CD4-positive, alpha-beta T cell treated with Interleukin-1 beta for 1 hour (primary cell): ENCODE measurements at regions not wholly inside any gene's neighbourhood (a gene's known extent, or its start where the extent isn't known, plus 50 kb on each side); places are given as distances from the start of the nearest gene placed in this dataset.

Experiments used
- DNase-seq, 2 donors: peaks; one replicate each; pipeline ENCODE4 v3.0.0-alpha.2; 2020 to 2022

DNA sequence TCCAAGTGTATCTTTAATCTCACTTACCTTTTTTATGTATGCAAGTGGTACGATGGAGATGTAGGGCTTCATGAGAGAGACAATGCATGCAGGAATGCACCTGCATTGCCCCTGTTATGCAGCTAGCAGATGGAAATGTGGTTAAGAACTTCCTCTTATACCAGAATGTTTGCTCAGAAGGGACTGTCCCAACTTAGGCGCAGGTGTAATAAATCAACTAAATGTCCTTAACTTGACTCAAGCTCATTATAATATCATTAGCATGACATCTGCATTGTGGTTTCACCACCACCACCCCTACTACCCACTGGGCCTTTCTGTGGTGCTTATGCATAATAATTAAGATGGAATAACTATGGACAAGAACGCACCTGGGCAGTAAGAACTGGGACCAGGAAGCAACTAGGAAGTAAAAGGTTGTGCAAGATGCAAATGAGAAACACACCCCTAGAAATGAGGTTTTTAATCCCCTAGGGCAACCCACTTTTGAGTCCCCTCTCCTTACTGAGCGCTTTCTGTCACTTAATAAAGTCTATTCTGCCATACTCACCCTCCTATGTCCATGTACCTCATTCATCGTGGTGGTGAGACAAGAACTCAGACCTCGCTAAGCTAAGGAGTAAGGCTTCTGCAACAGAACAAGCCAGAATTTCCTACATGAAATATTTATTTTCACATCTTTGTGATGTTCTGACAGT, 1103.3 kb upstream of the B3GALT2 start:
- peak; percentile 70 to 73 for DNase-seq

DNA sequence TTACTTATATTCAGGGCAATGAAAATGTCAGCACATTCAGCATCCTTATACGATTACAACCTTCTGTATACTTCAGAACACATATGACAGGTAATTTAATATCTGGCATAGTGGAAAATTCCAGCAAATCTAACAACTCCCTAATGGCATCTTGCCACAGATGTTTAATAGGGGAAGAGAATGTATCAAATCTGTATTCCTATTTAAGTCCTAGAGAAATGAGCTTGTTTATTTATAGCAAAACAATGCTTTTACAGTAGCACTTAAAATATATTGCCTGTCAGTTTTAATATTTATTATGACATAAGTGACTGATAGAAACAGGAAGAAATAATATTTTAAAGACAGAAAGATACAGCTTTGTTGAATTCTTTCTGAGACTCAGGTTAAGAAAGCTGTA, 1101.8 kb upstream of the B3GALT2 start:
- DNase-seq, result no peak

DNA sequence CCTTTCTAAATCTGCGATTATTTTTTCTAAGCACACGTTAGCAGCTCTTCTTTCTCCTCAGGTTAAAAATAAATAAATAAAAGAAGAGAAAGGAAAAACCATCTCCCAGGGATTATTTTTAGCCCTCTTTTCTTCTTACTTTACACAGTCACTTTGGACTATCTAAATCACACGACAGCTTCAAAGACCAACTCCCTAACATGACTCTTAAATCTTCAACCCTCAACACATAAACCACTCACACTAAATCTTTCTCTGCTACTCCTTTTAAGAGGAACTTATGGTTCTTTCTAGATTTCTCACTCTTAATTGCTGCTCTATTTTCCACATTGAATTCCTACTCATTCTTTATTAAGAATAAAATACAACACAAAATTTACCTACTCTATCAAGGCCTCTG, 1095.0 kb upstream of the B3GALT2 start:
- no peak for DNase-seq

DNA sequence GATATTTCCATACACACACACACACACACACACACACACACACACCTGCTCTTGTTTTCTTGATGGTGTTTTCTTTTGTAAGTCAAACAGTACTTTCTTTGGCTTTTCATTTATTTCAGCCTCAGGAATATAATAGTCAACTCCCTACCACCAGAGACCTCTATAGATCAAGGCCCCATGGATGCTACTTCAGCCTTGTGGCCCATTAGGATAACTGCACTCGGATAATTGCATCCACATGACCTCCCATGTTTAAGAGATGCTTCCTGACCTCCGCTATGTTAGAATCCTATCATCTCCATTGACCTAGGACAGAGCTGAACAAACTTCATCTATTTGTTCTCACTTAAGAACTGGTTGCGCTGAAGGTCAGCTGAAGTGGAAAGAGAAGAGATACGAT, 1094.0 kb upstream of the B3GALT2 start:
- DNase-seq, result no peak

DNA sequence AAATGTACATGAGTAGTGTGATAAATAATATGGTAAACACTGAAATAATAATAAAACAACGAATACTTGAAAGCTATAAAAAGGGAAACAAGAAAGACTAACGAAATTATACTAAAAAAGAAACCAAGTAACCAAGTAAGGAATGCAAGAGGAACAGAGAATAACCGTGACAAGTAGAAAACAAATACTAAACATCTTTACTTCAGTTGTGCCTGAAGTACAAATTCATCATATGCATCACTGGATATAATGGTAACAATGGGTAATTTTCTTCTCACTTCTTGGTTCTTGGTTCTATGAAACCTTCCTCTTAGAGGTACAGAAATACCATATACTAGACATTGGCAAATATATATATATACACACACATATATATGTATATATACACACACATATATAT, 1093.6 kb upstream of the B3GALT2 start:
- no peak for DNase-seq

DNA sequence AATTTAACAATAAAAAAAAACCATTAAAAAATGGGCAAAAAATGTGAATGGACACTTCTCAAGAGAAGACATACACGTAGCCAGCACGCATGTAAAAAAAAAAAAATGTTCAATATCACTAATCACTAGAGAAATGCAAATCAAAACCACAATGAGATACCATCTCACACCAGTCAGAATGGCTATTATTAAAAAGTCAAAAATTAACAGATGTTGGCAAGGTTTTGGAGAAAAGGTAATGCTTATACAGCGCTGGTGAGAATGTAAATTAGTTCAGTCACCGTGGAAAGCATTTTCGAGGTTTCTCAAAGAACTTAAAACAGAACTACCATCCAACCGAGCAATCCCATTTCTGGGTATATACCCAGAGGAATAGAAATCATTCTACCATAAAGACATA, 1091.5 kb upstream of the B3GALT2 start:
- no peak for DNase-seq

DNA sequence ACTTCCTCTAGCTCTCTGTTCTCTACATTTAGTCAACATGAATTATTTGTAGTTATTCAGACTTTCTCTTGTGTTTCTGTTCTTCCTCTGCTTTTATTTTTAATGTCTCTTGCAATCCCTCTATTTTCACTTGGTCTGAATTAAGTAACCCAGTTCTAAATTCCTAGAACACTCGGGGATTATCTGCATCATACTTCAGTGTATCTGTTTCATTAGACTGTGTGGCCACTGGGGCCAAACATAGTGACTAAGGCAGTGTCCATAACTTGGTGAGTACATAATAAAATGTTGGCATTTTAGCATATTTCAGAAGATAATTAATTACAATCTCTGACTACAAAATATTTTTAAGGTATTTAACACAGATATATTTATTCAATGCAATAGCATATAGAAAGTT, 1087.2 kb upstream of the B3GALT2 start:
- no peak for DNase-seq

DNA sequence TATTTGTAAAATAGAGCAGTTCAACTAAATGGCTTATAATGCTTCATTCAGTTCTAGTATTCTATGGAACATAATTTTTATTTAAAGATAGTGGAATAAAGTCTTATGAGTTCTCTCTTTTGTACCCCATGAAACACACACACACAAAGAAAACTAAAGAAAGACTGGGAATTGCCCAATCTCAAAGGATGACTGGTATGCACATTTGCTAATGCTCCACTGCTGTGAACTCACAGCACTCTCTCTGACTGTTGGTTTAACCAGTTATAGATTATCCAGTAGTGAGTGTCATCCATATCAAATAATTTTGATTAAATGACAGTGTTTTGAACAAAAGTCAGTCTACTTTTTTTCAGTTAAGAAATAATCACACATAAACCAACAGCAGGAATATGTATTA, 1082.4 kb upstream of the B3GALT2 start:
- DNase-seq, result no peak

DNA sequence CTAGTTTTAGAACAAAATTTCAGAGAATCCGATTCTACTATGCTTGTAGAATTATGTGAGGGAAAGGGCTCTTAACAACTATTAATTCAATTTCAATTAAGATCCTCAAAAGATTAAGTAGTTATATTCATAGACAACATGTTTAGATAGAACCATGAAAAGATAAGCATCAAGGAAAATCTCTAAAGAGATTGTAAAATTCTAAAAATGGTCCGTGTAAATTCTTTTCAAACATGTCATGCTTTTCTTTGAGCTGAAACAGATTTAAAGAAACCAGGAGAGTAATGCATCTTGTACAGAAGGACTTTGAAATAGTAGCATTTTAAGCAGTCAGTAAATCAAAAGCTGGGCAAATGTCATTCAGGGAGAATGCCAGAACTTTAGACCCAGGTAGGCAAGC, 1080.6 kb upstream of the B3GALT2 start:
- DNase-seq, result no peak

DNA sequence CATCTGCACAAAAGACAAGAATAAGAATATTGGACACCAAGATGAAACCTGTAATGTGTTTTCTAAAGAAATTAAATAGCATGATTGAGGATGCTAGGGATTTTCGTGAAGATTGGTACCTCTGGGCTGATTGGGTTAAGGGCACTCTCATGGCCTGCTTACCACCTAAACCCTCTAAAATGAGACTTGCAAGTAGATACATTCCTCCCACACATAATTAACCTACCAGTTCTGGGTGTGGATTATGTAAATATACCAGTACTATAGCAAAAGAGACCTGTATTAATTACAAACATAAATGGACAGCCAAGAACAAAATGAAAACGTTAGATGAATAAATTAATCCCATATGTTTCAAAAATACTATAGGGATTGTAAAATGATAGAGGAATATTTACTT, 1069.6 kb upstream of the B3GALT2 start:
- DNase-seq, result no peak

DNA sequence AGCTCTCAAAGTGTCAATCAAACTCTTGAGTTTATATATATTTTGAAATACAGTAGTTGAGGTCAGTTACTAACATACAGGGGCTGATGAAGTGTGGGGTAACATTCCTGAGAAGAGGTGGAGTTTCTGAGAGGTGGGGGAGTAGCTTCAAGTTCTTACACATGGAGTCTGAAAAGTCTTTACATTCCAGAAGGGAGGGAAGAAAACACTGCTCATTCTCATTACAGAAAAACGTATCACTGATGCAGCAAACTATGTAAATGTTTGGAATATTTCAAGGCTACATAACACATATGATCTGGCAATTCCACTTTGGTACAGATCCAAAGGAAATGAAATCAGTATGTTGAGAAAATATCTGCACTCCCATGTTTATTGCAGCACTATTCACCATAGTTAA, 1065.8 kb upstream of the B3GALT2 start:
- DNase-seq, result no peak

DNA sequence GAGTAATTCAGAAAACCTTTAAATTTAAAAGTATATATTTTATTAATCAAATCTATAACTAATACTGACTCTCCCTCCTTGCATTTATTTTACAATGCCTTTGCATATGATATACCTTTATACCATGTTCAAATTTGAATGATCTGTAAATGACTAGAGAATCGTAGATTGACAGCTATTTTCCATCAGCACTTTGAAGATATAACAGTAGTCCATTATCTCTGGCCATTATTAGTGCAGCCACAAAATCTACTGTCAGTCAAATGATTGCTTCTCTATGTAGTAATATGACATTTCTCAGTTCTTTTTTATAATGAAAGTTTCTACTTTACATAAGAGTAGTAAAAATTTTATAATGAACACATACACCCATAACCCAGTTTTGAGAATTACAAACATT, 1054.8 kb upstream of the B3GALT2 start:
- DNase-seq, result no peak

DNA sequence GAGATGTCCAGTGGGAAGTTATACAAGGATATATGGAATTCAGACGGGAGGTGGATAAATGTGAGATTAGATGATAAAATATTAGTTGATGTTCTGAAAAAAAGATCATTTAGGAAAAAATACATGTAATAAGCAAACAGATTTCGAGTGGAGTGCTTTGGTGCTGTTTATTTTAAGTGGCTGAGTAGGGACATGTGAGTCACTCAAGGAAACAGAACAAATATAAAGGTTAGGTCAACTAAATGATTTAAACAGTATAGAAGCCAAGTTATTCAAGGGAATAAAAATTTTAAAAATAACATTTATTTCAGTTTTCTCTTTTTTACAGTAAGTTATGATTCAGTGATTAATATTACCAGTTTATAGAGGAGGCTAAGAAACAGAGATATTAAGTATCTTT, 1046.7 kb upstream of the B3GALT2 start:
- DNase-seq, result no peak

DNA sequence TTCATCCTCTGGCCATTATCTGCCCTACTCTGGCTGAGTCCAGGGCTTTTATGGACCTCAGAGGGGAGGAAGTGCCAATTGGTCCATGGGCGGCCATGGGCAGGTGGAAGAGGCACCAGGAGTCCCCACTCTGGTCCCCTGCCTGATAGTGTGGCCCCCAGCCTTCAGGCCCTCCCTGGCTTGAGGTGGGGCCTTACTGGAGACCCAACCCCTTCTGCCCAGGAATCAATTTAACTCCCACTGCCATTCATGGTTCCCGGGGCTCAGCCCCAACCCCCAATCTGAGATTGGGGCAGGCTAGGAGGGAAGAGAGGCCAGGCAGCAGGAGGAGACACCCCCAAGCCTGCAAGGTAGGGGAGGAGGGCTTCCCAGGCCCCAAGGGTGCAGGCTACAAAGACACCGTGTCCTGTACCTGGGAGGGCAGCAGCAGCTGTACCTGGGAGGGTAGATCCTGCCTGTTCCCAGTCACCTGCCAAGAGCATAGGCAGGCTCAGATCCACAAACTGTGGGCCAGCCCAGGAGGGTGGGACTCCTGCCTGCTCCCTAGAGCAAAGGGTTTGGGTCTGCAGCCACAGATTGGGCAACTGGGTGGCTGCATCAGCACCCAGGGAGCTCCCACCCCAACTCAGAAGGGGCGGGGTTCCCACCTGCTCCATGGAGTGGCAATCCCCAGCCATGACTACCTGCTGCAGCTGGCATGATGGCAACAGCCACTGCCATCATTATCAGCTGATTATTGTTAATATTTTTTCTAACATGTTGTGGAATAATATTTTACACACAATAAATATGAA, 1044.1 kb upstream of the B3GALT2 start:
- DNase-seq, result no peak

DNA sequence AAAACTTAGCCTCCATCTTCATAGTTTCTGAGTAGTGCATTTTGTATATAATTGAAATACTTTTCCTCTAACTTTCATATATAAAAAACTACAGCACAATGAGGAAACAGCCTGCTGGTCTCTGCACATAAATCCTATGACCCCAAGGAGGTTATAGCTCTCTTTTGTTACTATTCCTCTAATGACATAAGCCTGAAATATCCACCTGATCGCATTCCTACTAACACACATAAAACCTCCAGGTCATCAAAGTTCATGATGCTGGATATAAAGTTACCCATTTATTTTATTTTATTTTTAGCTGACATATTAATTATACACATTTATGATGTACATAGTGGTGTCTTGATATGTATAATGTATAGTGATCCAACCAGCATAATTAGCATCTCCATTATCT, 1042.0 kb upstream of the B3GALT2 start:
- DNase-seq, result no peak

DNA sequence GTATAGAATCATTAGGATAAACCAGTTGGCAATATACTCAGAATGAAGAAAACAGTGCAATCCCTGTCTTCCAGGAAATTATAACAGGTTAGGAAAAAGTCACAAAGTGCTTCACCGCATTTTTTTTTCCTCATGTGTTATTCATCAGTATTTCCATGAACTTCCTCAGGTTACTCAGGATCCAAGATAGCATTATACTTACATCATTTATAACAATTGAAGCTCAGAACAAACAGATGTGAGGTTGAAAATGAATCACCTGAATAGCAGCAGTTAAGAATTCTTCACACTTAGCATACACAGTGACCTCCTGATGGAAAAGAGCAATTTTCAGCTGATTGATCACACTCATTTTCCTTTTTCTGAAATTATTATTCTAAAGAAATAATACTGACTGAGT, 1040.7 kb upstream of the B3GALT2 start:
- DNase-seq, result no peak

DNA sequence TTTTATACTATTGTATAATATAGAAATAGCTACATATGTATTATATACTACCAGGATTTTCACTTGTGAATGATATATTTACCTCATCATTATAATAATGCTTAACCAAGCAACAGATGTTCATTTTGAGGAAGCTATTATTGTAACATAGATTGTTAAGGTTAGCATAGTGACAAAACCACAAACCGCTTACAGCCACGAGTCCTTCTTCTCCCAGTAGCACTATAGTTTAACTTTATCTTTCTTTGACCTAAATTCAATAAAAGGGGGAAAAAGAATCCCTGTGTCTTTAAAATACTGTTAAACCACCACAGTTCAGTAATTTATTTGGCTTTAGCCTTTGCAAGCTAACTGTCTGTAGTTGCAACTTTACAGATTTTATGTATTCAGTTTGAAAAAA, 1039.4 kb upstream of the B3GALT2 start:
- peak in 1 of 2 donors; percentile 20 for DNase-seq

DNA sequence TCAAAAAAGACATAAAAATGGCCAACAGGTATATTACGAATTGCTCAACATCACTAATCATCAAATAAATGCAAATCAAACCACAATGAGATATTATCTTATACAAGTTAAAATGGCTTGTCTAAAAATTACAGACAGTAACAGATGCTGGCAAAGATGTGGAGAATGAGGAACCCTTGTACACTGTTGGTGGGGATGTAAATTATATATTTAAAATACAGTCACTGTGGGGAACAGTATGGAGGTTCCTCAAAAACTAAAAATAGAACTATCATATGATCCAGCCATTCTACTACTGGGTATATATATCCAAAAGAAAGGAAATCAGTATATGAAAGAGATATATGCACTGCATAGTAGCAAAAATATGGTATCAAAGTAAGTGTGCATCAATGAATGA, 1037.2 kb upstream of the B3GALT2 start:
- no peak for DNase-seq

DNA sequence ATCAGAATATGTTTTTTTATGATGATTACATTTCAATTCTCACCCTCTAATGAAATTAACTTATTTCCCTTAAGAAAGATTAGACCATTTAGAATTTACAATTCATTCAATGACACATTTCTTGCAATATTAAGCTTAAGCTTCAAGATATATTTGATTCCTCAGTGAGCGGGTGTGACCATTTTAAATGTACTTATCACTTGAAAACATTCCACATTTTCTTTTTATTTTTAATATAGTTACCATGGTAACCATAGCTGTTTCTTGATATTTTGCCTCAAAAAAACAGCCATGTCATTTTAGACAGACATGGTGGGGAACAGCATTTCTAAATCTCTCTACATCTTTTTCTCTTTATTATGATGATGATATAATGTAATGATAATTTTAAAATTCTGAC, 1029.0 kb upstream of the B3GALT2 start:
- no peak for DNase-seq

DNA sequence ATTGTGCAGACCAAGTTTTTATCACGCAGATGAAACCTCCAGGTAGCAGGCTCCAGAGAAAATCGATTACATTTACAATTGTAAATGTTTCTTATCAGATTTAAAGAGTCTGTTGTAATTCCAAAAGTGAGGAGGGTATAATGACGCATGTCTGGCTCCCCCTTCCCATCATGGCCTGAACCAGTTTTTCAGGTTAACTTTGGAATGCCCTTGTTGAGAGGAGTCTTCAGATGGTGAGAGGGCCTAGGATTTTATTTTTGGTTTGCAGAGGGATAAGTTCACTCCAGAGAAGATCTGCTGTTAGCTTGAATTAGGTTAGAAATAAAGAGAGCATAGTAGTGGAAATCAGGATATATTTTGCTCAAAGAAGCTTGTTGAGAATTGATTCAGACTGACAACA, 1028.3 kb upstream of the B3GALT2 start:
- no peak for DNase-seq

DNA sequence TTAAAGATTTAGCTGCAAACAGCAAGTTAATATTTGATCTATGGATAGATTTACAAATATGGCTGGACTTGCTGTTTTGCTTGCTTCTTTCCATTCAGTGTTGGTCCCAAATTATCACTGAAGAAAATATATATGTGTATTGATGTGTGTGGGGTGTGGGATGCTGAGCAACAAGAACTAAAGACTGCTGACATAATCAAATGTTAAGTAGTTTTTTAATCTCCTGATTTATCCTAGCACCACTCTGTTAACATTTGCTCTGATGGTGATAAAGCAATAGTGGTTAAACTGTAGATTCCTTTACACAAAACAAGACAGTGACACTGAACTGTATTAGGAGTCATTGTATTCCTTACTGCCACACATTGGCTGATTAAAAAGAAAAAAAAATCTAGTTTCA, 1023.5 kb upstream of the B3GALT2 start:
- no peak for DNase-seq

DNA sequence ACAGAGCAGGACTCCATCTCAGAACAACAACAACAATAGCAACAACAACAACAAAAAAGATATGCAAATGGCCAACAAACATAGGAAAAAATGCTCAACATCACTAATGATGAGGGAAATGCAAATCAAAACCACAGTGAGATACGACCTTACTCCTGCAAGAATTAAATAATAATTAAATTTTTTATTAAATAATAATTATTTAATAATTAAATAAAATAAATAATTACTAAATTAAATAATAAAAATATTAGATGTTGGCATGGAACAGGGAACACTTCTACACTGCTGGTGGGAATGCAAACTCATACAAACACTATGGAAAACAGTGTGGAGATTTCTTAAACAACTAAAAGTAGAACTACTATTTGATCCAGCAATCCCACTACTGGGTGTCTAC, 1022.3 kb upstream of the B3GALT2 start:
- no peak for DNase-seq

DNA sequence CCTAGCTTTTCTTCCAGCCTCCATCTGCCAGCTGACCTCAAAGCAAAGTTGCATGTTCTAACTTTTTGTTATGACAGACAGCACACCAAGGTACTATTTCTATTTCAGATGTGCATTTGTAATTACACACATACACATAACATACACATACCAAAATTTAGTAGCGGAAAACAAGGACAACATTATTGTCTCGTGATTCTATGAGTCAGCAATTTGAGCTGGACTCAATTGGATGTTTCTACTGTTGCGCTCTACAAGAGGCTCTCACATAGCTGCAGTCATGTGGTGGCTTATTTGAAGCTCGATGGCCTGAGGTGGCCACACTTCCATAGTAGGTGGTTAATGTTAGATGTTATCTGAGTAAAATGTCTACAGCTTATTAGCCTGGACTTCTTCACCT, 1010.1 kb upstream of the B3GALT2 start:
- no peak for DNase-seq

DNA sequence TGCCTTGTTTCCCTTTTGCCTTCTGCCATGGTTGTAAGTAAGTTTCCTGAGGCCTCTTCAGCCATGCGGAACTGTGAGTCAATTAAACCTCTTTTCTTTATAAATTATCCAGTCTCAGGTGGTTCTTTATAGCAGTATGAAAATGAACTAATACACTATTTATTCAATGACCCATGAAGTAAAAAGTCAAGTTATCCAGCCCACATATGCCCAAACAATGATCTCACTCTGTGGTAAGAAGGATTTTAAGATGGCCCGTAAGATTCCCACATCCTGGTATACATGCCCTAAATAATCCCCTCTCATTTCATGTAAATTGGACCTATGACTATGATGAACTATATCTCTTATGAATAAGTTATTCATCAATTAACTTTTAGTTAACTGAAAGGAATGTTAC, 1008.3 kb upstream of the B3GALT2 start:
- no peak for DNase-seq

DNA sequence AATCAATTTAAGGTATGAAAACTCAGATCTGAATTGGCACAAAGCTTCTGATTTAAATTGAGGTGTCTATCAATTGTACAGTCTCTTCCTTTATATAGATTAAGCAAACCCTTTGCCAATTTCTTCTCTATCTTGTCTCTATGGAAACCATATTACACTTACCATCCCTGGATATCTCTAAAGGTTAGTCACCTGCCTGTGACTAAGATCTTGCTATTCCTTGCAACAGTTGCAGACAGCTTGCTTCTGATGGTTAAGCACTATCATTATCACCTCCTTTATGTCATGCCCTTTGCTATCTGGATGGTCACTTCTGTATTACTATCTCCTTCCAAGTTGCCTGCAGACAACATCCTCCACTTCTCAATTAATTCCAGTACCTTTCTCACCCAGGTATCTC, 998.6 kb upstream of the B3GALT2 start:
- no peak for DNase-seq
